Endothelial cell of umbilical vein (primary cell): ENCODE measurements at regions not wholly inside any gene's neighbourhood (a gene's known extent, or its start where the extent isn't known, plus 50 kb on each side); places are given as distances from the start of the nearest gene placed in this dataset.

ENCODE experiments used
- BruUV-seq: library from RNA; stranded (reverse); fragments of 400-500 nt; replicated peaks from 2 replicates; lab custom pipeline; 2021; lab: Mats Ljungman, UMichigan
- CTCF ChIA-PET: fragments of 300-600, 350-600 bp; sonication (Branson Sonifier 250); formaldehyde crosslinking; loops from one replicate; lab custom pipeline; 2021; ENCODE audit warnings: antibody characterized with exemption, inconsistent platforms; lab: Charles Lee
- POLR2A ChIA-PET: fragments of 300-600, 350-600 bp; sonication (Branson Sonifier 250); formaldehyde crosslinking; loops from one replicate; lab custom pipeline; 2021; ENCODE audit warnings: antibody characterized with exemption, inconsistent platforms; lab: Charles Lee
- DNase-seq: peaks from one replicate; pipeline ENCODE4 v3.0.0-alpha.2; 2011; ENCODE audit warnings: low read depth, low spot score
- FAIRE-seq: peaks from 2 replicates; lab custom pipeline; 2011; peaks lifted over from hg19 to GRCh38; lab: Jason Lieb, UNC
- H2AFZ ChIP-seq: 2 replicates; pipeline ENCODE4 v1.6.0; 2012; ENCODE audit warnings: low read depth, low read length, control low read depth, inconsistent platforms
- H3K27ac ChIP-seq: 2 replicates; pipeline ENCODE4 v1.5.1; 2011; ENCODE audit warnings: low read depth, mild to moderate bottlenecking, control low read depth, low read length, moderate library complexity; ENCODE audit not compliant: insufficient read depth
- H3K27me3 ChIP-seq, 2 experiments: 2 replicates each; pipeline versions ENCODE4 v1.6.0 to v1.6.1; 2011; ENCODE audit warnings: low read length in 2 of 2, mixed read lengths in 1 of 2; ENCODE audit not compliant: control insufficient read depth in 2 of 2, insufficient read depth in 2 of 2
- H3K36me3 ChIP-seq, 2 experiments: 2 replicates in 1 of 2; 3 replicates in 1 of 2; pipeline ENCODE4 v1.5.1; 2011; ENCODE audit warnings: low read length in 2 of 2, mild to moderate bottlenecking in 1 of 2, moderate library complexity in 1 of 2; ENCODE audit not compliant: control insufficient read depth in 2 of 2, insufficient read depth in 2 of 2; ENCODE audit errors: extremely low read depth in 1 of 2
- H3K4me1 ChIP-seq: 3 replicates; pipeline ENCODE4 v1.5.1; 2011; ENCODE audit warnings: mild to moderate bottlenecking, low read length; ENCODE audit not compliant: control insufficient read depth, insufficient read depth; ENCODE audit errors: extremely low read depth
- H3K4me2 ChIP-seq: 2 replicates; pipeline ENCODE4 v1.6.1; 2011; ENCODE audit warnings: low read length, control low read depth, mixed read lengths; ENCODE audit not compliant: insufficient read depth
- H3K4me3 ChIP-seq, 3 experiments: fragments of 200-600 bp in 1 of 3; sonication (generic), shearing (Covaris generic) in 1 of 3; replicated peaks in 1 of 3; 2 replicates each; pipeline ENCODE4 v1.5.1; 2011 to 2016; ENCODE audit warnings: control low read depth in 3 of 3, low read length in 3 of 3, mild to moderate bottlenecking in 2 of 3, inconsistent platforms in 1 of 3, low read depth in 1 of 3, moderate library complexity in 1 of 3; ENCODE audit not compliant: insufficient read depth in 1 of 3
- H3K79me2 ChIP-seq: 2 replicates; pipeline ENCODE4 v1.6.0; 2012; ENCODE audit warnings: low read length, inconsistent platforms; ENCODE audit not compliant: control insufficient read depth, insufficient read depth
- H3K9ac ChIP-seq: replicated peaks from 2 replicates; pipeline ENCODE3; 2011; ENCODE audit warnings: low read length, control low read depth; ENCODE audit not compliant: insufficient read depth; ENCODE audit errors: extremely low read depth
- H3K9me1 ChIP-seq: replicated peaks from 3 replicates; pipeline ENCODE4 v1.6.0; 2011; ENCODE audit warnings: mild to moderate bottlenecking, low read length; ENCODE audit not compliant: control insufficient read depth, insufficient read depth; ENCODE audit errors: extremely low read depth
- H3K9me3 ChIP-seq: replicated peaks from 2 replicates; pipeline ENCODE4 v1.5.1; 2012; ENCODE audit warnings: low read length, inconsistent platforms; ENCODE audit not compliant: control insufficient read depth, insufficient read depth
- H4K20me1 ChIP-seq: replicated peaks from 2 replicates; pipeline ENCODE3; 2011; ENCODE audit warnings: mild to moderate bottlenecking, low read length; ENCODE audit not compliant: control insufficient read depth, insufficient read depth; ENCODE audit errors: extremely low read depth
- CTCF ChIP-seq, 2 donors: IDR thresholded peaks; 1 replicate in 1 of 2; 2 replicates in 1 of 2; pipeline ENCODE4 v1.5.1; 2011; ENCODE audit warnings: low read length in 2 of 2, mild to moderate bottlenecking in 2 of 2, moderate library complexity in 2 of 2, control low read depth in 1 of 2, inconsistent platforms in 1 of 2, low read depth in 1 of 2; ENCODE audit not compliant: insufficient read depth in 1 of 2; ENCODE audit errors: extremely low read depth in 1 of 2
- EZH2 ChIP-seq: IDR thresholded peaks from 2 replicates; pipeline ENCODE4 v1.6.1; 2012; ENCODE audit warnings: borderline replicate concordance, low read depth, mild to moderate bottlenecking, moderate library complexity, low read length, inconsistent platforms; ENCODE audit not compliant: severe bottlenecking
- FOS ChIP-seq: IDR thresholded peaks from 2 replicates; pipeline ENCODE4 v1.6.1; 2011; ENCODE audit warnings: mild to moderate bottlenecking, low read length, moderate library complexity, borderline replicate concordance; ENCODE audit not compliant: insufficient read depth
- GATA2 ChIP-seq: IDR thresholded peaks from 2 replicates; pipeline ENCODE4 v1.7.0; 2011; ENCODE audit warnings: low read depth, mild to moderate bottlenecking, moderate library complexity, mixed read lengths, low read length; ENCODE audit not compliant: insufficient read length, insufficient read depth
- JUN ChIP-seq: IDR thresholded peaks from 2 replicates; pipeline ENCODE4 v1.6.1; 2011; ENCODE audit warnings: borderline replicate concordance, low read depth; ENCODE audit not compliant: insufficient read length, insufficient read depth
- MYC ChIP-seq: IDR thresholded peaks from one replicate; pipeline ENCODE4 v1.6.1; 2011; ENCODE audit warnings: mild to moderate bottlenecking, low read depth, low read length
- POLR2A ChIP-seq: IDR thresholded peaks from 2 replicates; pipeline ENCODE4 v1.6.1; 2012; ENCODE audit warnings: low read depth, mild to moderate bottlenecking, control low read depth, low read length
- POLR2AphosphoS5 ChIP-seq: IDR thresholded peaks from 2 replicates; pipeline ENCODE4 v1.6.1; 2012; ENCODE audit warnings: low read depth, mild to moderate bottlenecking, control low read depth, low read length, moderate library complexity; ENCODE audit not compliant: insufficient read depth
- dilution Hi-C: fragments of 300-500 bp; cut with MboI; formaldehyde crosslinking; loops from one replicate; pipeline ENCODE4 v1.15.0; 2019; ENCODE audit warnings: low sequenced_read_pairs; ENCODE audit not compliant: extremely low pct_ligation_motif_present
- intact Hi-C: fragments of 100-400 bp; cut with micrococcal nuclease; formaldehyde crosslinking; loops from one replicate; pipeline ENCODE4 v1.10.0; 2022
- TF ChIP-seq, protein P1 (sequence below): IDR thresholded peaks from 2 replicates; pipeline ENCODE4 v1.6.1; 2011; ENCODE audit not compliant: insufficient read depth, insufficient read length

GRCh38 chr15:27645672-27646071 lies 453.4 kb downstream of the OCA2 start:
- no TSS peak for BruUV-seq
- Histone ChIP-seq H3K27me3 (no peaks in the 10 kb centered on the region), H3K4me1 (no peaks in the 10 kb centered on the region), H3K9ac (no peak overlapping the region), H2AFZ (no peak overlapping the region), H3K4me2 (no peak overlapping the region), H3K9me3 (no peaks in the 10 kb centered on the region), H3K36me3 (no peaks in the 10 kb centered on the region), H3K27ac (no peak overlapping the region), H4K20me1 (no peaks in the 10 kb centered on the region), H3K79me2 (no peaks in the 10 kb centered on the region), H3K9me1 (no peaks in the 10 kb centered on the region), H3K4me3 (no peak overlapping the region)
- DNase-seq (no peak), FAIRE-seq (no peak)
- intact Hi-C loops (no loop called here), dilution Hi-C loops (no loop called here)
- ChIA-PET CTCF (no interaction called here), POLR2A (no interaction called here)
- TF ChIP-seq, protein P1, sequence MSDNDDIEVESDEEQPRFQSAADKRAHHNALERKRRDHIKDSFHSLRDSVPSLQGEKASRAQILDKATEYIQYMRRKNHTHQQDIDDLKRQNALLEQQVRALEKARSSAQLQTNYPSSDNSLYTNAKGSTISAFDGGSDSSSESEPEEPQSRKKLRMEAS = no peak
- no peak for TF ChIP-seq CTCF (IDR thresholded peaks at IDR 0.05; ENCODE audit: extremely low read depth in 1 of 2, insufficient read depth in 1 of 2, low read depth in 1 of 2, low read length in 2 of 2)

DNA sequence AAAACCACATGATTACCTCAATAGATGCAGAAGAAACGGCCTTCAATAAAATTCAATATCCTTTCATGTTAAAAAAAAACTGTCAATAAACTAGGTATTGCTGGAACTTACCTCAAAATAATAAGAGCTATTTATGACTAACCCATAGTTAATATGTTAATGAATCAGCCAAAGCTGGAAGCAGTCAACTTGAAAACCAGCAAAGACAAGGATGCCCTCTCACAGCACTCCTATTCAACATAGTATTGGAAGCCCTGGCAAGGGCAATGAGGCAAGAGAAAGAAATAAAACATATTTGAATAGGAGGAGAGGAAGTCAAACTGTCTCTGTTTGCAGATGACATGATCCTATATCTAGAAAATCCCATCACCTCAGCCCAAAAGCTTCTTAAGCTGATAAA lies 456.1 kb downstream of the OCA2 start:
- CTCF ChIA-PET = no interaction called here
- dilution Hi-C loops (no loop called here), intact Hi-C loops (no loop called here)
- Histone ChIP-seq H3K4me2 (no peak overlapping the region), H4K20me1 (no peaks in the 10 kb centered on the region), H3K9me1 (no peaks in the 10 kb centered on the region), H3K79me2 (no peaks in the 10 kb centered on the region), H3K9me3 (peaks cover 3% of the 10 kb centered on the region), H3K27me3 (no peaks in the 10 kb centered on the region), H2AFZ (no peak overlapping the region), H3K9ac (no peak overlapping the region), H3K4me3 (no peak overlapping the region), H3K36me3 (no peaks in the 10 kb centered on the region), H3K4me1 (no peaks in the 10 kb centered on the region), H3K27ac (no peak overlapping the region)
- DNase-seq (no peak), FAIRE-seq (no peak)
- no peak for TF ChIP-seq POLR2AphosphoS5
- no peak for TF ChIP-seq GATA2
- no peak for TF ChIP-seq EZH2
- TF ChIP-seq, protein P1 = no peak
- no peak for TF ChIP-seq FOS
- TF ChIP-seq MYC = no peak
- no peak for TF ChIP-seq CTCF (IDR thresholded peaks at IDR 0.05; ENCODE audit: extremely low read depth in 1 of 2, insufficient read depth in 1 of 2, low read depth in 1 of 2, low read length in 2 of 2)
- no peak for TF ChIP-seq POLR2A
- TF ChIP-seq JUN = no peak
- POLR2A ChIA-PET = no interaction called here
- no TSS peak for BruUV-seq
